ENCODE measurements at regions not wholly inside any gene's neighbourhood (a gene's known extent, or its start where the extent isn't known, plus 50 kb on each side); places are given as distances from the start of the nearest gene placed in this dataset.

DNA sequence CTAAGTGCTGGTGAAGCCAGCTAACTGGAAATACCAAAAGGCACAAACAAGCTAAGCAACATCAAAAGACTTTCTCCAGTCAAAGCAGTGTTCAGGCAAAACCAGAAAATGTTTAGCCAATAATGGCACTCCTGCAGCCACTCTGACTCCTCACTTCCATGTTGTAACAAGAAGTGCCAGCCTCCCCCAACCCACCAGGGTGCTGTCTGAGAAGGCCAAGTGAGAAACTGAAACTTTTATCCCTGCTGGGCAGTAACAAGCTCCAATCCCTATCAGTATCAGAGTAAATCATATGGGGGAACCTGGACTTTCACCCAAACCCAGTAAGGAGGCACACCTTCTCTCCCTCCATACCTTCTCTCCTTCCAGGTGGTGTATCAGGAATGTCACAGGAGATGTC, 414.8 kb upstream of the NMUR2 start:
- Histone ChIP-seq H3K9me3 (ENCODE audit: severe bottlenecking) (no peaks in the 10 kb centered on the region), H3K27ac (no peak overlapping the region), H3K36me3 (no peaks in the 10 kb centered on the region), H3K4me3 (ENCODE audit: low read depth, low read length) (no peak overlapping the region), H3K27me3 (ENCODE audit: insufficient read depth, low read depth, severe bottlenecking) (no peaks in the 10 kb centered on the region)
- DNase-seq = no peak
- TF ChIP-seq, protein P1, sequence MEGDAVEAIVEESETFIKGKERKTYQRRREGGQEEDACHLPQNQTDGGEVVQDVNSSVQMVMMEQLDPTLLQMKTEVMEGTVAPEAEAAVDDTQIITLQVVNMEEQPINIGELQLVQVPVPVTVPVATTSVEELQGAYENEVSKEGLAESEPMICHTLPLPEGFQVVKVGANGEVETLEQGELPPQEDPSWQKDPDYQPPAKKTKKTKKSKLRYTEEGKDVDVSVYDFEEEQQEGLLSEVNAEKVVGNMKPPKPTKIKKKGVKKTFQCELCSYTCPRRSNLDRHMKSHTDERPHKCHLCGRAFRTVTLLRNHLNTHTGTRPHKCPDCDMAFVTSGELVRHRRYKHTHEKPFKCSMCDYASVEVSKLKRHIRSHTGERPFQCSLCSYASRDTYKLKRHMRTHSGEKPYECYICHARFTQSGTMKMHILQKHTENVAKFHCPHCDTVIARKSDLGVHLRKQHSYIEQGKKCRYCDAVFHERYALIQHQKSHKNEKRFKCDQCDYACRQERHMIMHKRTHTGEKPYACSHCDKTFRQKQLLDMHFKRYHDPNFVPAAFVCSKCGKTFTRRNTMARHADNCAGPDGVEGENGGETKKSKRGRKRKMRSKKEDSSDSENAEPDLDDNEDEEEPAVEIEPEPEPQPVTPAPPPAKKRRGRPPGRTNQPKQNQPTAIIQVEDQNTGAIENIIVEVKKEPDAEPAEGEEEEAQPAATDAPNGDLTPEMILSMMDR (IDR thresholded peaks at IDR 0.05; ENCODE audit: low read depth, low read length) = no peak

DNA sequence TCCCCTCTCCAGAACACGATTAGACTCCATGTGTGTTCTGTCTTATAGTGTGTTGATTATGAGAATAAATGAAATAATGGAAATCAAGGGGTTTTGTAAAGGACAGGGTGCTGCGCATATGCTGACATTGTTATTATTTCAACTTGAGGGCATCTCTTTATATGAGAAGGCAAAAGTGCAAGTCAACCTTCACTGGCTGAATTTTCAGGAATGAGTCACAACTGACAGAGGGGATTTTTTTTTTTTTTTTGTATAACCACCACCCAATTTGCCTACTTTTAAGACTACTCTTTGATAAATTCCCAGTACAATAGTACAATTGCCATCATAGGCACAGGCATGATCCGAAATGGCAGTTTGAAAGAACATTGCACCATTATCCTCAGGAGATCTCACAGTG, 419.2 kb upstream of the NMUR2 start:
- TF ChIP-seq, protein P1 (IDR thresholded peaks at IDR 0.05; ENCODE audit: low read depth, low read length) = no peak
- Histone ChIP-seq H3K4me3 (ENCODE audit: low read depth, low read length) (no peak overlapping the region), H3K9me3 (ENCODE audit: severe bottlenecking) (no peaks in the 10 kb centered on the region), H3K36me3 (no peaks in the 10 kb centered on the region), H3K27ac (no peak overlapping the region), H3K27me3 (ENCODE audit: insufficient read depth, low read depth, severe bottlenecking) (no peaks in the 10 kb centered on the region)
- no peak for DNase-seq

DNA sequence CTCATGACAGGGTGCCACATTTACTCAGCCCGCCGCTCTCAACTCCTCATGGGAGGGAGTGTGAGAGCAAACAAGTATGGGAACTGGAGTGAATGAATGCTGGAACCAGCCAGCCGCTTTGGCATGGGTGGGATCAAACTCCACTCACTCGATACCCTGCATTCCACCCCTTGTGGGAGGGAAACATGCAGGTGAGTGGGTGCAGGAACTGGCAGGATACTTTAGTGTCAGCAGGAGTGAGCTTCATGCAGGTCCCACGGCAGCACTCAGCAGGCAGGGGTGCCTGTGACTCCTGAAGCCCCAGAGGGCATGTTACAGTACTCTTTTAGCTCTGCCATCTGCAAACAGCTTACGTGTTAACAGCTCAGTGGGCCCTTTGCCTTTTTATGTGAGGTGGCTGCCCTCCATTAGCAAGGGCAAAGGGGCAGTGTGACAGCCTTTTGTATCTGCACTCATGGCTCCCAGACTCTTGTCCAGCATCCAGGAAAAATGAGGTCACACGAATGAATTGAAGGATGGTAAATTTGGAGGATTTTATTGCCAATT, 433.2 kb upstream of the NMUR2 start:
- no peaks in the 10 kb centered on the region for H3K9me3 ChIP-seq (ENCODE audit: severe bottlenecking)
- no peaks in the 10 kb centered on the region for H3K36me3 ChIP-seq
- DNase-seq = no peak
- H3K27me3 ChIP-seq (ENCODE audit: insufficient read depth, low read depth, severe bottlenecking) = no peaks in the 10 kb centered on the region
- H3K27ac ChIP-seq = no peak overlapping the region
- no peak overlapping the region for H3K4me3 ChIP-seq (ENCODE audit: low read depth, low read length)
- TF ChIP-seq, protein P1 (IDR thresholded peaks at IDR 0.05; ENCODE audit: low read depth, low read length) = no peak

DNA sequence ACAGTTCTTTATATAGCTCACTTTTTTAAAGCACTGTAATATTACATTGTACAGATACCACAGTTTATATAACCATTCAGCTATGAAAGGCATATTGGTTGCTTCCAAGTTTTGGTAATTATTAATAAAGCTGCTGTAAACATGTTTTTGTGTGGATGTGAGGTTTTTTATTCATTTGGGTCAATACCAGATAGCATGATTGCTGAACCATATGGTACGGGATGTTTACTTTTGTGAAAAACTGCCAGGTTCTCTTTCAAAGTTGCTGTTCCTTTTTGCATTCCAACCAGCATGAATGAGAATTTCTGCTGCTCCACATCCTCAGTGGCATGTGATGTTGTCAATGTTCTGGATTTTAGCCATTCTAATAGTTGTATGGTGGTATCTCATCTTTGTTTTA, 439.6 kb upstream of the NMUR2 start:
- TF ChIP-seq, protein P1 (IDR thresholded peaks at IDR 0.05; ENCODE audit: low read depth, low read length) = no peak
- no peak overlapping the region for H3K4me3 ChIP-seq (ENCODE audit: low read depth, low read length)
- H3K9me3 ChIP-seq (ENCODE audit: severe bottlenecking) = no peaks in the 10 kb centered on the region
- no peaks in the 10 kb centered on the region for H3K27me3 ChIP-seq (ENCODE audit: insufficient read depth, low read depth, severe bottlenecking)
- no peak for DNase-seq
- H3K27ac ChIP-seq = no peak overlapping the region
- H3K36me3 ChIP-seq = no peaks in the 10 kb centered on the region

DNA sequence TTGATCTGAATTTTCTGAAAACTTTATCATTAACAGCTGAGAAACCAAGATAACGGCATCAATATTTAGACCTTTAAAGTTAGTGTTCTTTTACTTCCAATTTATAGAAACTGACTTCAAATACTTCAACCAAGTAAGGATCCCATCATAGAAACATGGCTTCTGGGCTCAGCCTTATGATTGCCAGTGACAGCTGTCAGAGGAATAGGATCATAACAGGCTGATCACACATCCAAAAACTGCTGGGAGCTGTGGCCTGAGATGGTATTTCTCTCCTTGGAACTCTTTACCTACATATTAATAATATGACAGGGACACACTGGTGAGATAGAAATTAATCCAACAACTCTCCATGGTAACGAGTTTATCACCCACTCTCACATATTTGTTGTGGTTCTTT, 448.3 kb upstream of the NMUR2 start:
- Histone ChIP-seq H3K27ac (no peak overlapping the region), H3K36me3 (no peaks in the 10 kb centered on the region), H3K4me3 (ENCODE audit: low read depth, low read length) (no peak overlapping the region), H3K9me3 (ENCODE audit: severe bottlenecking) (no peaks in the 10 kb centered on the region), H3K27me3 (ENCODE audit: insufficient read depth, low read depth, severe bottlenecking) (no peaks in the 10 kb centered on the region)
- DNase-seq = no peak
- TF ChIP-seq, protein P1 (IDR thresholded peaks at IDR 0.05; ENCODE audit: low read depth, low read length) = no peak

DNA sequence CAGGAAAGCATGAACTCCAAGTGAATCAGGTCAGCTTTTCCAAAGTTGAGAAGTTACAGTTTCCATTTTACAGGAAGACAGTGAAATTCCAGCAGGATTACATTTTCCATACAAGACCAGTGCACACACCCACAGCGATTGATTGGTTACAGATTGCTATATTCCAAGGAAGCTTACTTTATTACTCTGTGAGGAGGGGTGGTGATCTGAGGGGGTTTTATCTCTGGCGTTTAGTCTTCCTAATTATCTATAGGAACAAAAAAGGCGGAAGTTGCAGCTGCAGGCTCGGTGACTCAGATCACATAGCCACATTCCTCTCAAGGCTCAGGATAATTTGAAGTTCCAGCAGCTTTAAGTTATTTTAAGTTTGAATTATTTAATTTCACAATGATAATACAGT, 450.4 kb upstream of the NMUR2 start:
- no peak overlapping the region for H3K27ac ChIP-seq
- no peak overlapping the region for H3K4me3 ChIP-seq (ENCODE audit: low read depth, low read length)
- DNase-seq = no peak
- TF ChIP-seq, protein P1 (IDR thresholded peaks at IDR 0.05; ENCODE audit: low read depth, low read length) = no peak
- no peaks in the 10 kb centered on the region for H3K36me3 ChIP-seq
- no peaks in the 10 kb centered on the region for H3K27me3 ChIP-seq (ENCODE audit: insufficient read depth, low read depth, severe bottlenecking)
- no peaks in the 10 kb centered on the region for H3K9me3 ChIP-seq (ENCODE audit: severe bottlenecking)
